Right lobe of liver (tissue), 6 donors: ENCODE measurements at regions not wholly inside any gene's neighbourhood (a gene's known extent, or its start where the extent isn't known, plus 50 kb on each side); places are given as distances from the start of the nearest gene placed in this dataset.

Experiments used
- ATAC-seq, 4 donors: fragments of 200-7000 bp; cut with Tn5 transposase; one replicate each; pipeline ENCODE4 v1.9.1; 2020; ENCODE audit warnings: mild to moderate bottlenecking in 4 of 4, moderate library complexity in 4 of 4
- DNase-seq, 3 donors: peaks; one replicate each; pipeline ENCODE4 v3.0.0-alpha.2; 2020
- H3K27ac ChIP-seq, 3 donors: fragments of 200-600 bp; one replicate each; pipeline ENCODE4 v1.8.0; 2022
- H3K27me3 ChIP-seq, 2 donors: fragments of 200-600 bp; one replicate each; pipeline ENCODE4 v1.8.0; 2022
- H3K36me3 ChIP-seq, 4 donors: fragments of 200-600 bp; sonication (generic) in 1 of 4; one replicate each; pipeline versions ENCODE4 v1.5.1 to v1.8.0; 2017 to 2022; ENCODE audit warnings: control low read depth in 1 of 4
- H3K4me1 ChIP-seq, 4 donors: fragments of 200-600 bp; sonication (generic) in 1 of 4; one replicate each; pipeline versions ENCODE4 v1.5.1 to v1.8.0; 2017 to 2022; ENCODE audit warnings: control low read depth in 1 of 4
- H3K4me3 ChIP-seq, 3 donors: fragments of 200-600 bp; one replicate each; pipeline ENCODE4 v1.8.0; 2022
- H3K9me3 ChIP-seq, 4 donors: fragments of 200-600 bp; sonication (generic) in 1 of 4; one replicate each; pipeline versions ENCODE4 v1.5.1 to v1.8.0; 2017 to 2022; ENCODE audit warnings: control low read depth in 1 of 4
- POLR2A ChIP-seq: fragments of 450-650 bp; IDR thresholded peaks from one replicate; pipeline ENCODE4 v1.6.1; 2017; ENCODE audit warnings: antibody characterized with exemption, mild to moderate bottlenecking
- WGBS: methylation state at CpG from one replicate; pipeline ENCODE4 v1.1.6; 2018; ENCODE audit warnings: low coverage, low lambda C conversion rate; ENCODE audit not compliant: insufficient coverage; ENCODE audit errors: missing lambda C conversion rate; 5-methylcytosine and 5-hydroxymethylcytosine counted together
- intact Hi-C, 2 donors: fragments of 100-400 bp; cut with DNase I; formaldehyde crosslinking; loops; one replicate each; pipeline versions ENCODE4 v1.11.2 to v1.14.1; 2022
- TF ChIP-seq, protein P1 (sequence below), 4 donors: fragments of 200-600 bp in 3 of 4; fragments of 450-650 bp in 1 of 4; IDR thresholded peaks; one replicate each; pipeline versions ENCODE4 v1.5.1 to v1.8.0; 2016 to 2022; ENCODE audit warnings: antibody characterized with exemption in 4 of 4, mild to moderate bottlenecking in 2 of 4
- donor health status: DM: no; HTN: yes; CAD: no.
- donor health status: DM: no; HTN: no; CAD: no.
- donor health status: DM: no; HTN: no; CAD: no.
- donor health status: DM: no; HTN: yes; CAD: no.
- donor health status: DM: no; HTN: yes; CAD: no.

DNA sequence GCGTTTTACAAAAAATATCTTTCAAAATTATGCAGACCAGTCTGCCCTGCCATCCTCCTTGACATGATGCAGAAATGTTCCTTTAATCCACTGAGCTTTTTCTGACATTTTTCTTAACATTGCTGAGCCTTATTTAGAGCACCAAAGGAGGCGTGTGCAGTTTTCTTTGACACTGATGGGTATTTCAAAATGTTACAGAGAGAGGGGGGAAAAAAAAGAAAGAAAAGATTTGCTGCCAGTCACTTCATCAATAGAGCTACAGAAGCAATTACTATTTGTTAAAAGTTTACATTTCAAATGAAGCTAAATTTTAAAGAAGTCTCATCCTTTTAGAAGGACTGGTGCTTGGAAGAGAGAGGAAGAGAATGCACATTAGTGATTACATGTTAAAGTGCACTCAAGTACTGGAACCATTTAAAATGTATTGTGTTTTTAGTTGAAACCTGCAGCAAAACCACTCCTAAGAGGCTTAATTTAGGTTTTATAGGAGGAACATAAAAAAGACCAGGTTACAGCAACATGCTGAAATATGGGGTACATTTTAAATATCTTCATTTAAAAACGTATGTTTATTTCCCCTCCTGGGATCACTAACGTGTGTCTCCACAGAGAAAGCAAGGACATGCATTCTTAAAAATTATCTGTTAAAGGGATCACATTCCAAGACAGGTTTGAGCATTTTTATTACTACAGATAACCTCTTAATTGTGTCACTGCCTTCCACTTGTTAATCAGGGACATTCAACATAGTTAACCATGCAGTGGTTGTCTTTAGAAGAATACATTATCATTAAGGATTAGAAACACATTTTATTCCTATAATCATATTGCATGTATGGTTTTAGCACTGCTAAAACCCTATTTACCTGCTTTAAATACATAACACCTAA is 258.4 kb downstream of the MEIS1 start:
- no peak for ATAC-seq
- no peak for DNase-seq
- no peaks in the 10 kb centered on the region for H3K27me3 ChIP-seq
- no peaks in the 10 kb centered on the region for H3K9me3 ChIP-seq
- no peaks in the 10 kb centered on the region for H3K4me1 ChIP-seq
- no peaks in the 10 kb centered on the region for H3K36me3 ChIP-seq
- 37% methylated on average over 4 of the region's 4 CpGs for WGBS
- no peak overlapping the region for H3K27ac ChIP-seq
- intact Hi-C loops = no loop called here
- H3K4me3 ChIP-seq = no peak overlapping the region
- TF ChIP-seq POLR2A = no peak
- TF ChIP-seq, protein P1, sequence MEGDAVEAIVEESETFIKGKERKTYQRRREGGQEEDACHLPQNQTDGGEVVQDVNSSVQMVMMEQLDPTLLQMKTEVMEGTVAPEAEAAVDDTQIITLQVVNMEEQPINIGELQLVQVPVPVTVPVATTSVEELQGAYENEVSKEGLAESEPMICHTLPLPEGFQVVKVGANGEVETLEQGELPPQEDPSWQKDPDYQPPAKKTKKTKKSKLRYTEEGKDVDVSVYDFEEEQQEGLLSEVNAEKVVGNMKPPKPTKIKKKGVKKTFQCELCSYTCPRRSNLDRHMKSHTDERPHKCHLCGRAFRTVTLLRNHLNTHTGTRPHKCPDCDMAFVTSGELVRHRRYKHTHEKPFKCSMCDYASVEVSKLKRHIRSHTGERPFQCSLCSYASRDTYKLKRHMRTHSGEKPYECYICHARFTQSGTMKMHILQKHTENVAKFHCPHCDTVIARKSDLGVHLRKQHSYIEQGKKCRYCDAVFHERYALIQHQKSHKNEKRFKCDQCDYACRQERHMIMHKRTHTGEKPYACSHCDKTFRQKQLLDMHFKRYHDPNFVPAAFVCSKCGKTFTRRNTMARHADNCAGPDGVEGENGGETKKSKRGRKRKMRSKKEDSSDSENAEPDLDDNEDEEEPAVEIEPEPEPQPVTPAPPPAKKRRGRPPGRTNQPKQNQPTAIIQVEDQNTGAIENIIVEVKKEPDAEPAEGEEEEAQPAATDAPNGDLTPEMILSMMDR (IDR thresholded peaks at IDR 0.05) = no peak

GRCh38 chr2:66694087-66694860 is 259.3 kb downstream of the MEIS1 start:
- Histone ChIP-seq H3K4me3 (no peak overlapping the region), H3K27me3 (no peaks in the 10 kb centered on the region), H3K27ac (no peak overlapping the region), H3K36me3 (no peaks in the 10 kb centered on the region), H3K4me1 (no peaks in the 10 kb centered on the region), H3K9me3 (no peaks in the 10 kb centered on the region)
- DNase-seq = no peak
- no peak for TF ChIP-seq POLR2A
- TF ChIP-seq, protein P1 (IDR thresholded peaks at IDR 0.05) = no peak
- ATAC-seq = no peak
- 54% methylated on average over 4 of the region's 4 CpGs for WGBS
- intact Hi-C loops = no loop called here

DNA sequence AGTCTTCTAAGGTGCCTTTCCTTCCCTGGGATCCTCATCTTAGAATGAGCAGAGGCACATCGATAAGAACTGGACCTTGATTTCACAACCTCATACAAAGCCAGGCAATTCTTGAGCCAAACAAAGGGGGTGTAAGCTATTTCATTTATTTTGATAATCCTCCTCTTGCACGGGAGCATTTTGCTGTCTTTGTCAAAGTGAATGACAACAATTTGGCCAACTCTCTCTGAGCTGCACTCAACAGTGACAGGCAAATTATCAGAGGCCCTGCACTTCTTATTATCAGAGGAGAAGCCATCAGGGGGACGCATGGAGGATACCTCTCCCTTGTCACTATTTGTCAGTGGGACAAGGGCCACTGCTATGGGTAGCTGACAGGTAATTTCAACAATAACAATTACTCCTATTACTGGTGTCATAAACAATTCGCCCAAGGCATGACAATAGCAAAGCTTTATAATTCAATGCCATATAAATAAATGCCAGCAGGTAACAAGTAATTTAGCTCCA is 260.4 kb downstream of the MEIS1 start:
- no peaks in the 10 kb centered on the region for H3K4me1 ChIP-seq
- TF ChIP-seq POLR2A = no peak
- TF ChIP-seq, protein P1 (IDR thresholded peaks at IDR 0.05) = no peak
- no peaks in the 10 kb centered on the region for H3K9me3 ChIP-seq
- ATAC-seq (no peak), DNase-seq (no peak)
- no peaks in the 10 kb centered on the region for H3K27me3 ChIP-seq
- 56% methylated on average over 4 of the region's 4 CpGs for WGBS
- intact Hi-C loops = no loop called here
- H3K36me3 ChIP-seq = no peaks in the 10 kb centered on the region
- no peak overlapping the region for H3K4me3 ChIP-seq
- H3K27ac ChIP-seq = no peak overlapping the region

GRCh38 chr2:66696374-66696773 is 261.4 kb downstream of the MEIS1 start:
- no peak overlapping the region for H3K27ac ChIP-seq
- H3K4me1 ChIP-seq = no peaks in the 10 kb centered on the region
- no peak overlapping the region for H3K4me3 ChIP-seq
- ATAC-seq (no peak), DNase-seq (no peak)
- H3K9me3 ChIP-seq = no peaks in the 10 kb centered on the region
- no peaks in the 10 kb centered on the region for H3K27me3 ChIP-seq
- H3K36me3 ChIP-seq = no peaks in the 10 kb centered on the region
- 36% methylated on average over 7 of the region's 7 CpGs for WGBS
- intact Hi-C loops = no loop called here
- TF ChIP-seq, protein P1 (IDR thresholded peaks at IDR 0.05) = no peak
- TF ChIP-seq POLR2A = no peak
